HG03045 (cell line): ENCODE measurements at regions not wholly inside any gene's neighbourhood (a gene's known extent, or its start where the extent isn't known, plus 50 kb on each side); places are given as distances from the start of the nearest gene placed in this dataset.

Experiments used
- ATAC-seq: cut with Tn5 transposase; IDR thresholded peaks from one replicate; pipeline ENCODE4 v1.9.1; 2021; ENCODE audit warnings: mild to moderate bottlenecking, moderate library complexity; ENCODE audit not compliant: unreplicated experiment

GRCh38 chr9:89980600-89980999 is 375.8 kb downstream of the GADD45G start:
- no peak for ATAC-seq

- ATAC-seq = no peak
Observed at GRCh38 chr9:89982016-89982415, 377.2 kb downstream of the GADD45G start.

GRCh38 chr9:89983411-89983810 is 378.6 kb downstream of the GADD45G start:
- ATAC-seq = no peak

- ATAC-seq = no peak
Observed at GRCh38 chr9:89984214-89984613, 379.4 kb downstream of the GADD45G start.

- ATAC-seq = no peak
Observed at GRCh38 chr9:89985068-89985467, 380.3 kb downstream of the GADD45G start.

- ATAC-seq = no peak
Observed at GRCh38 chr9:89986190-89986589, 381.4 kb downstream of the GADD45G start.

GRCh38 chr9:89988458-89988857 is 383.6 kb downstream of the GADD45G start:
- no peak for ATAC-seq

GRCh38 chr9:89991204-89991790 is 386.5 kb downstream of the GADD45G start:
- no peak for ATAC-seq

GRCh38 chr9:89992326-89993198 is 387.8 kb downstream of the GADD45G start:
- ATAC-seq = no peak

- no peak for ATAC-seq
Observed at GRCh38 chr9:89993678-89994630, 389.1 kb downstream of the GADD45G start.

- ATAC-seq = no peak
Observed at GRCh38 chr9:89994988-89995613, 390.3 kb downstream of the GADD45G start.

GRCh38 chr9:89996116-89996515 is 391.3 kb downstream of the GADD45G start:
- no peak for ATAC-seq

- no peak for ATAC-seq
Observed at GRCh38 chr9:89996773-89997172, 392.0 kb downstream of the GADD45G start.

- ATAC-seq = no peak
Observed at GRCh38 chr9:89998633-89999032, 393.8 kb downstream of the GADD45G start.

GRCh38 chr9:89999176-89999533 is 394.3 kb downstream of the GADD45G start:
- ATAC-seq = no peak

- ATAC-seq = peak; percentile 89
Observed at GRCh38 chr9:89999534-90000370, 394.9 kb downstream of the GADD45G start.

GRCh38 chr9:90000925-90001324 is 396.1 kb downstream of the GADD45G start:
- ATAC-seq = no peak

GRCh38 chr9:90001747-90002146 is 396.9 kb downstream of the GADD45G start:
- no peak for ATAC-seq

- ATAC-seq = no peak
Observed at GRCh38 chr9:90002397-90003271, 397.8 kb downstream of the GADD45G start.
